H1 (cell line): ENCODE measurements at regions not wholly inside any gene's neighbourhood (a gene's known extent, or its start where the extent isn't known, plus 50 kb on each side); places are given as distances from the start of the nearest gene placed in this dataset.

Source experiments
- CTCF ChIA-PET: fragments of 300-600 bp; sonication (Branson Sonifier 250); formaldehyde crosslinking; loops from one replicate; lab custom pipeline; 2021; ENCODE audit not compliant: partially characterized antibody; lab: Charles Lee
- POLR2A ChIA-PET: fragments of 300-600 bp; sonication (Branson Sonifier 250); formaldehyde crosslinking; loops from one replicate; lab custom pipeline; 2021; ENCODE audit warnings: inconsistent platforms; ENCODE audit not compliant: partially characterized antibody; lab: Charles Lee
- DNase-seq, 2 experiments: peaks; one replicate each; pipeline versions ENCODE4 v3.0.0 to v3.0.0-alpha.2; 2010 to 2022; ENCODE audit warnings: low spot score in 2 of 2, low read depth in 1 of 2, mixed read lengths in 1 of 2
- FAIRE-seq: peaks from 2 replicates; lab custom pipeline; 2011; peaks lifted over from hg19 to GRCh38; lab: Jason Lieb, UNC
- H2AFZ ChIP-seq: 2 replicates; pipeline ENCODE4 v1.8.1; 2012; ENCODE audit warnings: low read length, inconsistent platforms
- H2AK5ac ChIP-seq: 2 replicates; pipeline ENCODE4 v1.6.1; 2013; ENCODE audit warnings: low read depth, low read length
- H2BK120ac ChIP-seq: replicated peaks from 2 replicates; pipeline ENCODE3; 2013; ENCODE audit warnings: low read depth, low read length, inconsistent platforms
- H2BK12ac ChIP-seq: 2 replicates; pipeline ENCODE4 v1.6.1; 2013; ENCODE audit warnings: low read depth, low read length
- H2BK15ac ChIP-seq: 2 replicates; pipeline ENCODE4 v1.6.1; 2013; ENCODE audit warnings: low read length
- H2BK20ac ChIP-seq: 2 replicates; pipeline ENCODE4 v1.6.1; 2013; ENCODE audit warnings: low read length
- H2BK5ac ChIP-seq: 2 replicates; pipeline ENCODE4 v1.6.1; 2013; ENCODE audit warnings: low read depth, low read length
- H3K14ac ChIP-seq: 2 replicates; pipeline ENCODE4 v1.6.1; 2013; ENCODE audit warnings: inconsistent platforms; ENCODE audit not compliant: insufficient read length
- H3K18ac ChIP-seq: 2 replicates; pipeline ENCODE4 v1.6.1; 2013; ENCODE audit warnings: low read length; ENCODE audit errors: extremely low read depth
- H3K23ac ChIP-seq: 2 replicates; pipeline ENCODE4 v1.6.1; 2013; ENCODE audit warnings: inconsistent platforms; ENCODE audit not compliant: insufficient read length
- H3K23me2 ChIP-seq: 2 replicates; pipeline ENCODE4 v1.6.1; 2013; ENCODE audit warnings: low read depth, low read length
- H3K27ac ChIP-seq: 2 replicates; pipeline ENCODE4 v1.6.1; 2011; ENCODE audit warnings: low read depth, low read length, inconsistent platforms
- H3K27me3 ChIP-seq, 4 experiments: replicated peaks in 1 of 4; 1 replicate in 1 of 4; 2 replicates in 3 of 4; pipeline versions ENCODE4 v1.6.1 to v1.8.1; 2011 to 2013; ENCODE audit warnings: low read length in 3 of 4, mild to moderate bottlenecking in 3 of 4, inconsistent platforms in 2 of 4, mixed read lengths in 2 of 4, moderate library complexity in 1 of 4; ENCODE audit not compliant: control insufficient read depth in 3 of 4, insufficient read depth in 3 of 4; ENCODE audit errors: extremely low read depth in 1 of 4
- H3K36me3 ChIP-seq, 4 experiments: 2 replicates each; pipeline versions ENCODE4 v1.6.1 to v1.8.1; 2011 to 2013; ENCODE audit warnings: mild to moderate bottlenecking in 4 of 4, low read length in 3 of 4, moderate library complexity in 2 of 4, control low read depth in 1 of 4, inconsistent platforms in 1 of 4; ENCODE audit not compliant: insufficient read depth in 4 of 4, control insufficient read depth in 2 of 4
- H3K4ac ChIP-seq: replicated peaks from 2 replicates; pipeline ENCODE3; 2013; ENCODE audit warnings: low read length, low read depth, mixed read lengths, inconsistent platforms; ENCODE audit not compliant: insufficient read length
- H3K4me1 ChIP-seq, 4 experiments: replicated peaks in 1 of 4; 1 replicate in 1 of 4; 2 replicates in 3 of 4; pipeline versions ENCODE4 v1.6.1 to v1.8.1; 2011 to 2013; ENCODE audit warnings: low read length in 3 of 4, inconsistent platforms in 2 of 4, mixed read lengths in 1 of 4; ENCODE audit not compliant: insufficient read depth in 4 of 4, control insufficient read depth in 3 of 4
- H3K4me2 ChIP-seq, 2 experiments: 2 replicates each; pipeline versions ENCODE4 v1.6.1 to v1.8.1; 2011 to 2013; ENCODE audit warnings: low read depth in 2 of 2, low read length in 2 of 2, control low read depth in 1 of 2, inconsistent platforms in 1 of 2, mild to moderate bottlenecking in 1 of 2; ENCODE audit not compliant: insufficient read depth in 1 of 2
- H3K4me3 ChIP-seq, 4 experiments: fragments of 200-600, 300-600 bp in 1 of 4; sonication (generic), shearing (Covaris generic), sonication (Bioruptor Twin) in 1 of 4; 2 replicates each; pipeline versions ENCODE4 v1.5.1 to v1.8.1; 2011 to 2016; ENCODE audit warnings: low read length in 4 of 4, low read depth in 3 of 4, control low read depth in 2 of 4, inconsistent platforms in 2 of 4, mild to moderate bottlenecking in 2 of 4, mixed read lengths in 1 of 4, moderate library complexity in 1 of 4; ENCODE audit not compliant: insufficient read depth in 2 of 4; ENCODE audit errors: extremely low read depth in 1 of 4
- H3K56ac ChIP-seq: replicated peaks from 2 replicates; pipeline ENCODE3; 2013; ENCODE audit warnings: low read depth, mild to moderate bottlenecking, mixed read lengths, low read length, inconsistent platforms; ENCODE audit not compliant: insufficient read length
- H3K79me1 ChIP-seq: 2 replicates; pipeline ENCODE4 v1.6.1; 2013; ENCODE audit warnings: low read depth, low read length, control low read depth
- H3K79me2 ChIP-seq, 2 experiments: 2 replicates each; pipeline versions ENCODE4 v1.6.1 to v1.8.1; 2012 to 2013; ENCODE audit warnings: low read length in 2 of 2, mild to moderate bottlenecking in 2 of 2, inconsistent platforms in 1 of 2; ENCODE audit not compliant: insufficient read depth in 2 of 2, control insufficient read depth in 1 of 2
- H3K9ac ChIP-seq, 4 experiments: replicated peaks in 1 of 4; 1 replicate in 1 of 4; 2 replicates in 3 of 4; pipeline versions ENCODE4 v1.6.1 to v1.8.1; 2011 to 2013; ENCODE audit warnings: low read depth in 3 of 4, low read length in 3 of 4, control low read depth in 2 of 4, mild to moderate bottlenecking in 2 of 4, moderate library complexity in 2 of 4, inconsistent platforms in 1 of 4; ENCODE audit errors: extremely low read depth in 1 of 4
- H3K9me3 ChIP-seq, 2 experiments: 2 replicates each; pipeline versions ENCODE4 v1.6.1 to v1.8.1; 2012 to 2013; ENCODE audit warnings: mild to moderate bottlenecking in 2 of 2, moderate library complexity in 2 of 2, control low read depth in 1 of 2, inconsistent platforms in 1 of 2, low read depth in 1 of 2, low read length in 1 of 2, mixed read lengths in 1 of 2; ENCODE audit not compliant: insufficient read depth in 2 of 2
- H4K20me1 ChIP-seq, 2 experiments: replicated peaks in 1 of 2; 2 replicates each; pipeline versions ENCODE3 to v1.8.1; 2011 to 2013; ENCODE audit warnings: inconsistent platforms in 2 of 2, low read length in 2 of 2, mild to moderate bottlenecking in 1 of 2; ENCODE audit not compliant: insufficient read depth in 2 of 2, control insufficient read depth in 1 of 2
- H4K5ac ChIP-seq: 2 replicates; pipeline ENCODE4 v1.6.1; 2013; ENCODE audit warnings: low read length, low read depth, mixed read lengths, inconsistent platforms; ENCODE audit not compliant: insufficient read length
- H4K8ac ChIP-seq: 2 replicates; pipeline ENCODE4 v1.8.0; 2013; ENCODE audit warnings: mild to moderate bottlenecking, moderate library complexity, low read length, inconsistent platforms; ENCODE audit not compliant: insufficient read depth; ENCODE audit errors: extremely low read depth
- H4K91ac ChIP-seq: replicated peaks from 2 replicates; pipeline ENCODE3; 2013; ENCODE audit warnings: low read length, mixed read lengths, inconsistent platforms; ENCODE audit not compliant: insufficient read length
- CBX5 ChIP-seq: fragments of 300-800, 300-1000 bp; sonication (generic); IDR thresholded peaks from 2 replicates; pipeline ENCODE4 v1.7.1; 2016; ENCODE audit warnings: antibody characterized with exemption, low read length, low read depth
- CREB1 ChIP-seq: IDR thresholded peaks from 2 replicates; pipeline ENCODE4 v1.6.1; 2012; ENCODE audit warnings: inconsistent platforms
- EZH2 ChIP-seq: fragments of 200-600 bp; sonication (generic); IDR thresholded peaks from 2 replicates; pipeline ENCODE4 v1.7.1; 2012; ENCODE audit warnings: low read depth, mild to moderate bottlenecking, moderate library complexity, low read length, inconsistent platforms; ENCODE audit not compliant: severe bottlenecking
- GABPA ChIP-seq: IDR thresholded peaks from 2 replicates; pipeline ENCODE4 v1.6.1; 2011; ENCODE audit warnings: mild to moderate bottlenecking, low read length, moderate library complexity, borderline replicate concordance; ENCODE audit not compliant: insufficient read depth
- JUND ChIP-seq: IDR thresholded peaks from 2 replicates; pipeline ENCODE4 v1.6.1; 2011; ENCODE audit warnings: mild to moderate bottlenecking, improper control_type of control experiment, low read length
- SIX5 ChIP-seq: IDR thresholded peaks from 2 replicates; pipeline ENCODE4 v1.6.1; 2011; ENCODE audit warnings: mild to moderate bottlenecking, low read depth, low read length
- TCF12 ChIP-seq: IDR thresholded peaks from 2 replicates; pipeline ENCODE4 v1.6.1; 2011; ENCODE audit warnings: low read depth, mild to moderate bottlenecking, low read length
- YY1 ChIP-seq: IDR thresholded peaks from 2 replicates; pipeline ENCODE4 v1.6.1; 2011; ENCODE audit warnings: low read depth, mild to moderate bottlenecking, low read length
- ZNF274 ChIP-seq: IDR thresholded peaks from 2 replicates; pipeline ENCODE4 v1.7.0; 2012; ENCODE audit warnings: low read length, borderline replicate concordance; ENCODE audit errors: extremely low read depth
- WGBS, 2 experiments: shearing (Covaris generic) in 1 of 2; methylation state at CpG; one replicate each; pipeline versions ENCODE4 v1.1.6 to v1.1.7; 2013 to 2015; ENCODE audit warnings: low lambda C conversion rate in 2 of 2, mixed read lengths in 2 of 2, inconsistent platforms in 1 of 2, low coverage in 1 of 2, missing lambda C conversion rate in 1 of 2; ENCODE audit not compliant: insufficient replicate concordance in 2 of 2, insufficient coverage in 1 of 2, insufficient read length in 1 of 2; ENCODE audit errors: extremely low coverage in 1 of 2, missing lambda C conversion rate in 1 of 2; 5-methylcytosine and 5-hydroxymethylcytosine counted together
- TF ChIP-seq, protein P1 (sequence below): IDR thresholded peaks from 2 replicates; pipeline ENCODE4 v1.6.1; 2011; ENCODE audit warnings: low read depth, mild to moderate bottlenecking, low read length; ENCODE audit not compliant: insufficient read depth

DNA sequence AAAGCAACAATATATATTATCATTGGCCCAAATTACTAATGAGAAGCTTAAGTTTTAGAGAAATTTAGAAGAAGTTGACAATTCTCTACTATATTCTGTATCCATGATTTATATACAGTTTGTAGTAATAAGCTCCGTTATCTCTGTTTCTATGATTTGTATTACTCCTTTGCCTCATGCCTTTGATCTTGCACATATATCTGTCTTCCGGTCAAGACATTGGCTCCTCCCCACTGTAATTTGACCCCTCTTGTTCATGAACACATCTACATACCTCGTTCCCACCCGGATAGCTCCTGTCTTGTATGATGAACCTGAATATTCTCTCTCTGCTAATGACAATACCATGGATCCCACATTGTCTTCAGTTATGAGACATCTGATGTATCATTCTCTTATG lies 581.0 kb upstream of the RGS18 start:
- Histone ChIP-seq H3K23ac (no peak overlapping the region), H3K4ac (no peak overlapping the region), H3K79me1 (no peaks in the 10 kb centered on the region), H3K18ac (no peak overlapping the region), H3K4me1 (no peaks in the 10 kb centered on the region), H4K91ac (no peak overlapping the region), H4K20me1 (no peaks in the 10 kb centered on the region), H3K9ac (no peak overlapping the region), H3K14ac (no peak overlapping the region), H3K27me3 (no peaks in the 10 kb centered on the region), H3K27ac (no peak overlapping the region), H3K36me3 (no peaks in the 10 kb centered on the region), H4K8ac (no peak overlapping the region), H2BK20ac (no peak overlapping the region), H3K56ac (no peak overlapping the region), H4K5ac (no peak overlapping the region), H3K23me2 (no peaks in the 10 kb centered on the region), H3K9me3 (no peaks in the 10 kb centered on the region), H2AK5ac (no peak overlapping the region), H2BK15ac (no peak overlapping the region), H3K4me3 (no peak overlapping the region), H2BK120ac (no peak overlapping the region), H2BK12ac (no peak overlapping the region), H3K4me2 (no peak overlapping the region), H2AFZ (no peak overlapping the region), H3K79me2 (no peaks in the 10 kb centered on the region), H2BK5ac (no peak overlapping the region)
- no peak for TF ChIP-seq ZNF274
- TF ChIP-seq, protein P1, sequence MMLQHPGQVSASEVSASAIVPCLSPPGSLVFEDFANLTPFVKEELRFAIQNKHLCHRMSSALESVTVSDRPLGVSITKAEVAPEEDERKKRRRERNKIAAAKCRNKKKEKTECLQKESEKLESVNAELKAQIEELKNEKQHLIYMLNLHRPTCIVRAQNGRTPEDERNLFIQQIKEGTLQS: no peak
- no peak for TF ChIP-seq EZH2
- no peak for TF ChIP-seq YY1
- TF ChIP-seq GABPA: no peak
- TF ChIP-seq TCF12: no peak
- no peak for TF ChIP-seq SIX5
- TF ChIP-seq CBX5: no peak
- TF ChIP-seq JUND: no peak
- TF ChIP-seq CREB1: no peak
- DNase-seq (no peak), FAIRE-seq (no peak)
- WGBS, 2 experiments: 76% methylated on average over 4 of the region's 4 CpGs; no CpG with 5 or more reads in 1 of the 2 experiments
- POLR2A ChIA-PET: no interaction called here
- CTCF ChIA-PET: interaction anchor here (0.6 kb wide), 1 partner anchor 11 kb away, joined by 3 read pairs; no protein-coding TSS in a partner anchor
